Neural cell (in vitro differentiated cells): ENCODE measurements at regions not wholly inside any gene's neighbourhood (a gene's known extent, or its start where the extent isn't known, plus 50 kb on each side); places are given as distances from the start of the nearest gene placed in this dataset.

Experiments used
- H2AFZ ChIP-seq: fragments of 200-600, 300-800 bp; sonication (generic), shearing (Covaris generic); 2 replicates; pipeline ENCODE4 v1.6.0; 2014; ENCODE audit warnings: low read depth, mild to moderate bottlenecking, antibody characterized with exemption, low read length, moderate library complexity
- H3F3A ChIP-seq: fragments of 200-600 bp; shearing (Covaris generic); 2 replicates; pipeline ENCODE4 v1.6.1; 2016; ENCODE audit warnings: mild to moderate bottlenecking, moderate library complexity, mixed read lengths, antibody characterized with exemption, low read length; ENCODE audit not compliant: insufficient read depth, poor library complexity, severe bottlenecking
- H3K27ac ChIP-seq: fragments of 200-600, 300-800 bp; sonication (generic), shearing (Covaris generic); 2 replicates; pipeline ENCODE4 v1.5.1; 2014; ENCODE audit warnings: mild to moderate bottlenecking, low read length, moderate library complexity
- H3K27me3 ChIP-seq: fragments of 300-800, 200-600 bp; sonication (generic), shearing (Covaris generic); 2 replicates; pipeline ENCODE4 v1.6.0; 2014; ENCODE audit warnings: mild to moderate bottlenecking, low read depth, low read length, moderate library complexity; ENCODE audit not compliant: insufficient read depth
- H3K36me3 ChIP-seq: fragments of 300-800, 200-600 bp; sonication (generic), shearing (Covaris generic); 2 replicates; pipeline ENCODE4 v1.5.1; 2014; ENCODE audit warnings: mild to moderate bottlenecking, antibody characterized with exemption, low read length, moderate library complexity; ENCODE audit not compliant: insufficient read depth
- H3K4me2 ChIP-seq: fragments of 300-800, 200-600 bp; sonication (generic), shearing (Covaris generic); 2 replicates; pipeline ENCODE4 v1.6.0; 2014; ENCODE audit warnings: mild to moderate bottlenecking, low read length
- H3K4me3 ChIP-seq: fragments of 300-800, 200-600 bp; sonication (generic), shearing (Covaris generic); 2 replicates; pipeline ENCODE4 v1.5.1; 2014; ENCODE audit warnings: mild to moderate bottlenecking, low read length, moderate library complexity
- H3K79me2 ChIP-seq: fragments of 200-600 bp; shearing (Covaris generic); replicated peaks from 2 replicates; pipeline ENCODE4 v1.6.0; 2014; ENCODE audit warnings: mild to moderate bottlenecking, low read length, moderate library complexity; ENCODE audit not compliant: insufficient read depth
- H3K9ac ChIP-seq: fragments of 300-800, 200-600 bp; sonication (generic), shearing (Covaris generic); 2 replicates; pipeline ENCODE4 v1.6.1; 2016; ENCODE audit warnings: mild to moderate bottlenecking, low read length, mixed read lengths
- H3K9me2 ChIP-seq: fragments of 200-600 bp; shearing (Covaris generic); 2 replicates; pipeline ENCODE4 v1.6.1; 2016; ENCODE audit warnings: mild to moderate bottlenecking, low read length, mixed read lengths; ENCODE audit not compliant: insufficient read depth
- H3K9me3 ChIP-seq: fragments of 200-600, 300-800 bp; sonication (generic), shearing (Covaris generic); 2 replicates; pipeline ENCODE4 v1.6.1; 2016; ENCODE audit warnings: mild to moderate bottlenecking, mixed run types, low read length, moderate library complexity, mixed read lengths
- H4K20me1 ChIP-seq: fragments of 200-600 bp; shearing (Covaris generic); 2 replicates; pipeline ENCODE4 v1.6.1; 2016; ENCODE audit warnings: mild to moderate bottlenecking, mixed run types; ENCODE audit not compliant: insufficient read depth
- CTCF ChIP-seq: fragments of 450-650 bp; IDR thresholded peaks from 2 replicates; pipeline ENCODE4 v1.5.1; 2014; ENCODE audit warnings: antibody characterized with exemption, mild to moderate bottlenecking, moderate library complexity; ENCODE audit not compliant: poor library complexity, severe bottlenecking
- EP300 ChIP-seq: fragments of 450-650 bp; conservative IDR thresholded peaks from 2 replicates; pipeline ENCODE4 v1.6.1; 2014; ENCODE audit warnings: antibody characterized with exemption, mild to moderate bottlenecking, moderate library complexity; ENCODE audit not compliant: poor library complexity, severe bottlenecking
- EZH2 ChIP-seq: fragments of 200-600, 300-800 bp; shearing (Covaris generic), sonication (generic); IDR thresholded peaks from 2 replicates; pipeline ENCODE4 v1.6.1; 2014; ENCODE audit warnings: antibody characterized with exemption, low read length, borderline replicate concordance, mild to moderate bottlenecking; ENCODE audit not compliant: insufficient read depth, poor library complexity, severe bottlenecking
- MXI1 ChIP-seq: fragments of 450-650 bp; conservative IDR thresholded peaks from 2 replicates; pipeline ENCODE4 v1.6.1; 2014; ENCODE audit warnings: antibody characterized with exemption, mild to moderate bottlenecking; ENCODE audit not compliant: poor library complexity, severe bottlenecking
- POLR2AphosphoS5 ChIP-seq: IDR thresholded peaks from 2 replicates; pipeline ENCODE4 v1.6.1; 2012
- RAD21 ChIP-seq: fragments of 450-650 bp; conservative IDR thresholded peaks from 2 replicates; pipeline ENCODE4 v1.6.1; 2014; ENCODE audit warnings: antibody characterized with exemption, mild to moderate bottlenecking, moderate library complexity
- REST ChIP-seq: IDR thresholded peaks from 2 replicates; pipeline ENCODE4 v1.6.1; 2012; ENCODE audit warnings: borderline replicate concordance
- SMC3 ChIP-seq: fragments of 450-650 bp; conservative IDR thresholded peaks from 2 replicates; pipeline ENCODE4 v1.6.1; 2014; ENCODE audit warnings: antibody characterized with exemption, mild to moderate bottlenecking, moderate library complexity; ENCODE audit not compliant: poor library complexity
- TAF1 ChIP-seq: IDR thresholded peaks from 2 replicates; pipeline ENCODE4 v1.6.1; 2012; ENCODE audit warnings: low read depth

GRCh38 chr13:95485518-95486144 lies 66.9 kb upstream of the CLDN10 start:
- H3K4me2 ChIP-seq: no peak overlapping the region
- no peaks in the 10 kb centered on the region for H3K9me2 ChIP-seq
- H3F3A ChIP-seq: no peaks in the 10 kb centered on the region
- no peak for TF ChIP-seq RAD21
- TF ChIP-seq MXI1: no peak
- no peak overlapping the region for H3K27ac ChIP-seq
- no peaks in the 10 kb centered on the region for H3K27me3 ChIP-seq
- H3K36me3 ChIP-seq: no peaks in the 10 kb centered on the region
- no peak overlapping the region for H3K9ac ChIP-seq
- H3K4me3 ChIP-seq: no peak overlapping the region
- no peak overlapping the region for H2AFZ ChIP-seq
- no peaks in the 10 kb centered on the region for H4K20me1 ChIP-seq
- no peaks in the 10 kb centered on the region for H3K9me3 ChIP-seq
- H3K79me2 ChIP-seq: no peaks in the 10 kb centered on the region

- H3K9me2 ChIP-seq: no peaks in the 10 kb centered on the region
These were observed 60.3 kb upstream of the CLDN10 start for GRCh38 chr13:95492044-95492801.

More at GRCh38 chr13:95492044-95492801, 60.3 kb upstream of the CLDN10 start:
- TF ChIP-seq EZH2 (no peak), RAD21 (no peak), CTCF (no peak), REST (no peak), MXI1 (no peak), POLR2AphosphoS5 (no peak), EP300 (no peak), TAF1 (no peak), SMC3 (no peak)
- H3K27ac ChIP-seq: no peak overlapping the region
- H2AFZ ChIP-seq: no peak overlapping the region
- H3K27me3 ChIP-seq: no peaks in the 10 kb centered on the region
- no peak overlapping the region for H3K9ac ChIP-seq
- no peaks in the 10 kb centered on the region for H3F3A ChIP-seq
- no peaks in the 10 kb centered on the region for H3K9me3 ChIP-seq
- H3K4me2 ChIP-seq: no peak overlapping the region
- no peak overlapping the region for H3K4me3 ChIP-seq
- no peaks in the 10 kb centered on the region for H3K36me3 ChIP-seq
- H4K20me1 ChIP-seq: no peaks in the 10 kb centered on the region
- no peaks in the 10 kb centered on the region for H3K79me2 ChIP-seq
